Suprapubic skin (tissue), 4 donors: ENCODE measurements at regions not wholly inside any gene's neighbourhood (a gene's known extent, or its start where the extent isn't known, plus 50 kb on each side); places are given as distances from the start of the nearest gene placed in this dataset.

ENCODE experiments used
- DNase-seq, 2 donors: peaks; one replicate each; pipeline ENCODE4 v3.0.0-alpha.2; 2019; ENCODE audit warnings: low spot score in 2 of 2
- H3K27ac ChIP-seq: fragments of 200-600 bp; sonication (generic); one replicate; pipeline ENCODE4 v1.5.1; 2019
- H3K27me3 ChIP-seq: fragments of 200-600 bp; sonication (generic); one replicate; pipeline ENCODE4 v1.5.1; 2019
- H3K36me3 ChIP-seq: fragments of 200-600 bp; sonication (generic); one replicate; pipeline ENCODE4 v1.5.1; 2019
- H3K4me1 ChIP-seq: fragments of 200-600 bp; sonication (generic); one replicate; pipeline ENCODE4 v1.5.1; 2019
- H3K4me3 ChIP-seq: fragments of 200-600 bp; sonication (generic); one replicate; pipeline ENCODE4 v1.5.1; 2019; ENCODE audit warnings: mild to moderate bottlenecking
- H3K9me3 ChIP-seq: fragments of 200-600 bp; sonication (generic); one replicate; pipeline ENCODE4 v1.5.1; 2019
- CTCF ChIP-seq, 2 donors: fragments of 200-600 bp in 1 of 2; fragments of 450-650 bp in 1 of 2; sonication (generic) in 1 of 2; IDR thresholded peaks; one replicate each; pipeline ENCODE4 v1.5.1; 2016 to 2019; ENCODE audit warnings: antibody characterized with exemption in 2 of 2, mild to moderate bottlenecking in 1 of 2, moderate library complexity in 1 of 2
- EP300 ChIP-seq: sonication (generic); formaldehyde crosslinking; IDR thresholded peaks from one replicate; pipeline ENCODE4 v1.6.1; 2017; ENCODE audit warnings: antibody characterized with exemption
- POLR2A ChIP-seq, 2 donors: fragments of 450-650 bp; IDR thresholded peaks; one replicate each; pipeline ENCODE4 v1.6.1; 2017; ENCODE audit warnings: antibody characterized with exemption in 2 of 2, mild to moderate bottlenecking in 2 of 2, moderate library complexity in 2 of 2
- POLR2AphosphoS5 ChIP-seq, 3 donors: sonication (generic); formaldehyde crosslinking; IDR thresholded peaks; one replicate each; pipeline ENCODE4 v1.6.1; 2017; ENCODE audit warnings: antibody characterized with exemption in 3 of 3
- WGBS: methylation state at CpG from one replicate; pipeline ENCODE4 v1.1.5; 2018; 5-methylcytosine and 5-hydroxymethylcytosine counted together

- Histone ChIP-seq H3K4me1 (peaks cover 7% of the 10 kb centered on the region), H3K27me3 (peaks cover 32% of the 10 kb centered on the region), H3K27ac (no peak overlapping the region), H3K36me3 (no peaks in the 10 kb centered on the region), H3K9me3 (no peaks in the 10 kb centered on the region), H3K4me3 (no peak overlapping the region)
- TF ChIP-seq POLR2AphosphoS5 (IDR thresholded peaks at IDR 0.05) = no peak
- TF ChIP-seq EP300 = no peak
- TF ChIP-seq POLR2A (IDR thresholded peaks at IDR 0.05) = no peak
- TF ChIP-seq CTCF (IDR thresholded peaks at IDR 0.05) = no peak
- WGBS = 71% methylated on average over 10 of the region's 12 CpGs
- no peak for DNase-seq
These were observed 50.6 kb upstream of the CCDC167 start for GRCh38 chr6:37550191-37550831.

GRCh38 chr6:37549558-37549957, 49.9 kb upstream of the CCDC167 start:
- Histone ChIP-seq H3K4me3 (no peak overlapping the region), H3K27me3 (peaks cover 27% of the 10 kb centered on the region), H3K4me1 (peaks cover 7% of the 10 kb centered on the region), H3K27ac (no peak overlapping the region), H3K9me3 (no peaks in the 10 kb centered on the region), H3K36me3 (no peaks in the 10 kb centered on the region)
- TF ChIP-seq POLR2AphosphoS5 (IDR thresholded peaks at IDR 0.05) (no peak), EP300 (no peak), POLR2A (IDR thresholded peaks at IDR 0.05) (no peak), CTCF (IDR thresholded peaks at IDR 0.05) (no peak)
- no peak for DNase-seq
- 87% methylated on average over 11 of the region's 11 CpGs for WGBS
